ENCODE measurements at regions not wholly inside any gene's neighbourhood (a gene's known extent, or its start where the extent isn't known, plus 50 kb on each side); places are given as distances from the start of the nearest gene placed in this dataset.

DNA sequence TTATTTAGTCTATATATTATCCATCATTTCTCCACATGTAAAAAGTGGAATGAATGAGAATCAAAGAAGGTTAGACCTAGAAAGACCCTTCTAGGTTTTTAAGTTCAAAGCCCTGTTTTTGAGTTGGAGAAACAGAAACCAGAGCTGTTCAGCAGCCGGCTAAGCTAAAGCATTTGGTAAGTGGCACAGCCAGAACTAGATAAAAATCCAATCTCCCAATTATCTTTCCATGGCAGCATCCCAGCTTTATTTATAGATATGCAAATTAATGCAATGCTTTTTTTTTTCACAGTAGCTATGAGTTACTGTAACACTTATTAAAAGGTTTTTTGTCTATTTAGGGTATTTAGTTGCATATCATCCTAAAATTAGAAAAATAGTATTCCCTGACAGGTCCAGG is 85.1 kb downstream of the NIBAN1 start:
- DNase-seq (ENCODE audit: low read depth, low spot score) (no peak), ATAC-seq (no peak)
- Histone ChIP-seq H3K4me3 (ENCODE audit: low read depth in 2 of 2, low read length in 2 of 2) (no peak overlapping the region), H3K9me3 (ENCODE audit: control insufficient read depth, insufficient read depth, low read depth, low read length) (no peaks in the 10 kb centered on the region), H3K4me1 (ENCODE audit: control insufficient read depth, insufficient read depth, low read length) (no peaks in the 10 kb centered on the region), H3K36me3 (ENCODE audit: control insufficient read depth, insufficient read depth, low read length) (no peaks in the 10 kb centered on the region), H3K27ac (ENCODE audit: low read length) (no peak overlapping the region), H3K27me3 (ENCODE audit: control insufficient read depth, insufficient read depth, low read length) (no peaks in the 10 kb centered on the region)
- intact Hi-C loops (cut with micrococcal nuclease; ENCODE audit: unreplicated experiment) (no loop called here), in situ Hi-C loops (cut with HindIII; ENCODE audit: low pct_unique_long_range_greater_than_20kb, low sequenced_read_pairs) (no loop called here)
- POLR2A ChIA-PET: no interaction called here
- BruUV-seq (replicated peaks): no TSS peak
- TF ChIP-seq, protein P1, sequence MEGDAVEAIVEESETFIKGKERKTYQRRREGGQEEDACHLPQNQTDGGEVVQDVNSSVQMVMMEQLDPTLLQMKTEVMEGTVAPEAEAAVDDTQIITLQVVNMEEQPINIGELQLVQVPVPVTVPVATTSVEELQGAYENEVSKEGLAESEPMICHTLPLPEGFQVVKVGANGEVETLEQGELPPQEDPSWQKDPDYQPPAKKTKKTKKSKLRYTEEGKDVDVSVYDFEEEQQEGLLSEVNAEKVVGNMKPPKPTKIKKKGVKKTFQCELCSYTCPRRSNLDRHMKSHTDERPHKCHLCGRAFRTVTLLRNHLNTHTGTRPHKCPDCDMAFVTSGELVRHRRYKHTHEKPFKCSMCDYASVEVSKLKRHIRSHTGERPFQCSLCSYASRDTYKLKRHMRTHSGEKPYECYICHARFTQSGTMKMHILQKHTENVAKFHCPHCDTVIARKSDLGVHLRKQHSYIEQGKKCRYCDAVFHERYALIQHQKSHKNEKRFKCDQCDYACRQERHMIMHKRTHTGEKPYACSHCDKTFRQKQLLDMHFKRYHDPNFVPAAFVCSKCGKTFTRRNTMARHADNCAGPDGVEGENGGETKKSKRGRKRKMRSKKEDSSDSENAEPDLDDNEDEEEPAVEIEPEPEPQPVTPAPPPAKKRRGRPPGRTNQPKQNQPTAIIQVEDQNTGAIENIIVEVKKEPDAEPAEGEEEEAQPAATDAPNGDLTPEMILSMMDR (IDR thresholded peaks at IDR 0.05): no peak
- TF ChIP-seq, protein P2, sequence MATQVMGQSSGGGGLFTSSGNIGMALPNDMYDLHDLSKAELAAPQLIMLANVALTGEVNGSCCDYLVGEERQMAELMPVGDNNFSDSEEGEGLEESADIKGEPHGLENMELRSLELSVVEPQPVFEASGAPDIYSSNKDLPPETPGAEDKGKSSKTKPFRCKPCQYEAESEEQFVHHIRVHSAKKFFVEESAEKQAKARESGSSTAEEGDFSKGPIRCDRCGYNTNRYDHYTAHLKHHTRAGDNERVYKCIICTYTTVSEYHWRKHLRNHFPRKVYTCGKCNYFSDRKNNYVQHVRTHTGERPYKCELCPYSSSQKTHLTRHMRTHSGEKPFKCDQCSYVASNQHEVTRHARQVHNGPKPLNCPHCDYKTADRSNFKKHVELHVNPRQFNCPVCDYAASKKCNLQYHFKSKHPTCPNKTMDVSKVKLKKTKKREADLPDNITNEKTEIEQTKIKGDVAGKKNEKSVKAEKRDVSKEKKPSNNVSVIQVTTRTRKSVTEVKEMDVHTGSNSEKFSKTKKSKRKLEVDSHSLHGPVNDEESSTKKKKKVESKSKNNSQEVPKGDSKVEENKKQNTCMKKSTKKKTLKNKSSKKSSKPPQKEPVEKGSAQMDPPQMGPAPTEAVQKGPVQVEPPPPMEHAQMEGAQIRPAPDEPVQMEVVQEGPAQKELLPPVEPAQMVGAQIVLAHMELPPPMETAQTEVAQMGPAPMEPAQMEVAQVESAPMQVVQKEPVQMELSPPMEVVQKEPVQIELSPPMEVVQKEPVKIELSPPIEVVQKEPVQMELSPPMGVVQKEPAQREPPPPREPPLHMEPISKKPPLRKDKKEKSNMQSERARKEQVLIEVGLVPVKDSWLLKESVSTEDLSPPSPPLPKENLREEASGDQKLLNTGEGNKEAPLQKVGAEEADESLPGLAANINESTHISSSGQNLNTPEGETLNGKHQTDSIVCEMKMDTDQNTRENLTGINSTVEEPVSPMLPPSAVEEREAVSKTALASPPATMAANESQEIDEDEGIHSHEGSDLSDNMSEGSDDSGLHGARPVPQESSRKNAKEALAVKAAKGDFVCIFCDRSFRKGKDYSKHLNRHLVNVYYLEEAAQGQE (IDR thresholded peaks at IDR 0.05; ENCODE audit: insufficient read depth in 1 of 2, low read depth in 2 of 2, low read length in 1 of 2): no peak
- TF ChIP-seq SIN3A (IDR thresholded peaks at IDR 0.05; ENCODE audit: borderline replicate concordance, insufficient read depth, low read depth, low read length) (no peak), TCF7L2 (IDR thresholded peaks at IDR 0.05; ENCODE audit: low read depth, low read length) (no peak), POLR2AphosphoS5 (IDR thresholded peaks at IDR 0.05; ENCODE audit: low read depth, low read length) (no peak)
- CTCF ChIA-PET: no interaction called here

DNA sequence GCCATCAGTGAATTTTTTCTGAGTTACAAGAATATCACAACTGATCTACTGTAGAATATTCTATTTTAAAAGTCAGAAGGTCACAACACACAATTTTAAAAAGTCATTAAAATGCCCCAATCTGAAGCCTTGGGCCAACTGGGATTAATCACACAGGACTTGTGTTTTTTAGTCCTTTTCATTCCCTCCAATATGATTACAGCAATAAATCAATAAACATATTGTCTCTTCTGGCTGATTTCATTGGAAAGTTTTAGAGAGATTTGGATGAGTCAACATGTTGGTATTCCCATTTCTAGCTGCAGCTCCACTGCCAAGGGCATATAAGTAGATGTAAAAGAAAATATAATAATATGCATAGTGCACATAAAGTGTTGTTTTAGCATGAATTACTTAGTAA is 85.8 kb downstream of the NIBAN1 start:
- Histone ChIP-seq H3K36me3 (ENCODE audit: control insufficient read depth, insufficient read depth, low read length) (no peaks in the 10 kb centered on the region), H3K9me3 (ENCODE audit: control insufficient read depth, insufficient read depth, low read depth, low read length) (no peaks in the 10 kb centered on the region), H3K27me3 (ENCODE audit: control insufficient read depth, insufficient read depth, low read length) (no peaks in the 10 kb centered on the region), H3K4me3 (ENCODE audit: low read depth in 2 of 2, low read length in 2 of 2) (no peak overlapping the region), H3K27ac (ENCODE audit: low read length) (no peak overlapping the region), H3K4me1 (ENCODE audit: control insufficient read depth, insufficient read depth, low read length) (no peaks in the 10 kb centered on the region)
- ChIA-PET CTCF (no interaction called here), POLR2A (no interaction called here)
- intact Hi-C loops (cut with micrococcal nuclease; ENCODE audit: unreplicated experiment) (no loop called here), in situ Hi-C loops (cut with HindIII; ENCODE audit: low pct_unique_long_range_greater_than_20kb, low sequenced_read_pairs) (no loop called here)
- no peak for TF ChIP-seq TCF7L2 (IDR thresholded peaks at IDR 0.05; ENCODE audit: low read depth, low read length)
- TF ChIP-seq, protein P2 (IDR thresholded peaks at IDR 0.05; ENCODE audit: insufficient read depth in 1 of 2, low read depth in 2 of 2, low read length in 1 of 2): no peak
- no peak for TF ChIP-seq SIN3A (IDR thresholded peaks at IDR 0.05; ENCODE audit: borderline replicate concordance, insufficient read depth, low read depth, low read length)
- no peak for TF ChIP-seq POLR2AphosphoS5 (IDR thresholded peaks at IDR 0.05; ENCODE audit: low read depth, low read length)
- TF ChIP-seq, protein P1 (IDR thresholded peaks at IDR 0.05): no peak
- DNase-seq (ENCODE audit: low read depth, low spot score): no peak
- BruUV-seq (replicated peaks): no TSS peak
- ATAC-seq: no peak

Data from Panc1 (cell line).